Thymus (tissue), 11 donors: ENCODE measurements at regions not wholly inside any gene's neighbourhood (a gene's known extent, or its start where the extent isn't known, plus 50 kb on each side); places are given as distances from the start of the nearest gene placed in this dataset.
"Not testable (repeated sequence)": the region's sequence is repeated elsewhere in the genome, so short reads cannot be mapped to it uniquely, and the experiment has no call there.

ENCODE experiments used
- DNase-seq, 9 donors: peaks; one replicate each; pipeline ENCODE4 v3.0.0-alpha.2; 2013; ENCODE audit warnings: low spot score in 9 of 9, low read depth in 6 of 9, missing footprints in 1 of 9
- H3K27ac ChIP-seq, 2 donors: one replicate each; pipeline ENCODE4 v1.5.1; 2013; ENCODE audit warnings: control low read depth in 1 of 2, low read depth in 1 of 2, low read length in 1 of 2, mild to moderate bottlenecking in 1 of 2, moderate library complexity in 1 of 2
- H3K27me3 ChIP-seq, 2 donors: one replicate each; pipeline ENCODE4 v1.5.1; 2013; ENCODE audit warnings: low read length in 1 of 2; ENCODE audit not compliant: control insufficient read depth in 2 of 2, insufficient read depth in 1 of 2
- H3K36me3 ChIP-seq, 2 donors: one replicate each; pipeline ENCODE4 v1.5.1; 2013; ENCODE audit warnings: low read length in 1 of 2, mild to moderate bottlenecking in 1 of 2, moderate library complexity in 1 of 2; ENCODE audit not compliant: control insufficient read depth in 2 of 2, insufficient read depth in 2 of 2
- H3K4me1 ChIP-seq, 2 donors: one replicate each; pipeline ENCODE4 v1.5.1; 2013; ENCODE audit warnings: low read length in 2 of 2; ENCODE audit not compliant: control insufficient read depth in 2 of 2, insufficient read depth in 2 of 2
- H3K4me3 ChIP-seq, 2 donors: one replicate each; pipeline ENCODE4 v1.5.1; 2013; ENCODE audit warnings: low read length in 2 of 2, control low read depth in 1 of 2, mild to moderate bottlenecking in 1 of 2
- H3K9me3 ChIP-seq, 2 donors: one replicate each; pipeline ENCODE4 v1.5.1; 2013; ENCODE audit warnings: low read length in 1 of 2, mild to moderate bottlenecking in 1 of 2; ENCODE audit not compliant: control insufficient read depth in 2 of 2, insufficient read depth in 1 of 2
- WGBS: extraction: QIAGEN DNeasy Blood & Tissue Kit; methylation state at CpG from one replicate; pipeline ENCODE4 v1.1.7; 2013; 5-methylcytosine and 5-hydroxymethylcytosine counted together
- donor health status: healthy.

DNA sequence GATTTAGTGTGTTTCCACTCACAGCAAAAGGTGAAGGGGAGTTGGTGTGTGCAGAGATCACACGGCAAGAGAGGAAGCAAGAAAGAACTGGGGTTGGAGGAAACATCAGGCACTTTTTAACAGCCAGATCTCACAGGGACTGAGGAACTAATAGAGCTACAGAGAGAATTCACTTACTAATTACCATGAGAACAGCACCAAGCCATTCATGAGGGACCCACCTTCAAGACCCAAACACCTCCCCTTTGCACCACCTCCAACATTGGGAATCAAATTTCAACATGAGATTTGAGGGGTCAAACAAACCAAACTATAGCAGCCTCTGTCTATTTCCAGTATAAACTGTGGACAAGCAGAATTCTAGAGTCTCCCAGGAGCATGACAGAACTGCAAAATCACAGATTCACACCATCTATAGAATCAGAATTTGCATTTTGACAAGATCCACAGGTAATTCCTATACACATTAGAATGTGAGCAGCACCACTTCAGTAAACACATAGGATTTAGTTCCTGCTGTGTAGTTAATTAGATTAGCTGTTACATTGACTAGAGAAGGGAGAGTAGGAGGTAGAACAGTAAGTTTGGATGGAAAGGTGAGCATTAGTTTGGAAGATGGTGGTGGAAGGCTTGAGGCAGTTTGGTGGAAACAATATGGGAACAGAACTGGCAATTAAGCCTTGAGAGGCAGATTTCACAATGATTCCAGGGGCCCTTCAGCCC is 311.7 kb downstream of the NSUN3 start:
- Histone ChIP-seq H3K36me3 (no peaks in the 10 kb centered on the region), H3K9me3 (no peaks in the 10 kb centered on the region), H3K4me1 (no peaks in the 10 kb centered on the region), H3K27me3 (no peaks in the 10 kb centered on the region), H3K4me3 (no peak overlapping the region), H3K27ac (no peak overlapping the region)
- no peak for DNase-seq
- 38% methylated on average over 1 of the region's 1 CpG for WGBS

DNA sequence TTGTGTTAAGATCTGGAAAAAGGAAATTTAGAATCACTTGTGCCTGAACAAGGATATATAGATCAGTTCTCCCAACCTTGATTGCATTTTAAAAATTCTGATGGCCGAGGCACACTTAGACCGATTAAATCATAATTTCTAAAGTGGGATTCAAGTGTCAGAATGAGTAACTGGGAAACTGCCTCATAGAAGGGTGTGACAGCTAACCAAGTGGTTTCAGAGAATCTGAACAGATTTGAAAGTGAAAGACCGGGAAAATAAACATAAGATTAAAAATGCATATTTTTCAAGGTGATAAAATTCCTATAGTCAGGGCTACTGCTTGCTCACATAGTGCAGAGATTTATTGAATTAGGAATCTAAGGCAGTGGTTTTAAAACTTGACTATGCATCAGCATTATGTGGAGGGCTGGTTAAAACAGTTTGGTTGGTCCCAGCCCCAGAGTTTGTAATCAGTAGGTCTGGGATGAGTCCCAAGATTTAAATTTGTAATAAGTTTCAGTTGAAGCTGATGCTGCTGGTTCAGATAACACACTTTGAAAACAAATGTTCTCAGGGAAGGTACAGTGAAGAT is 314.3 kb downstream of the NSUN3 start:
- DNase-seq, H3K27me3 ChIP-seq, H3K27ac ChIP-seq, H3K36me3 ChIP-seq, H3K4me3 ChIP-seq, H3K4me1 ChIP-seq, H3K9me3 ChIP-seq: not testable (repeated sequence)
- 98% methylated on average over 3 of the region's 3 CpGs for WGBS

DNA sequence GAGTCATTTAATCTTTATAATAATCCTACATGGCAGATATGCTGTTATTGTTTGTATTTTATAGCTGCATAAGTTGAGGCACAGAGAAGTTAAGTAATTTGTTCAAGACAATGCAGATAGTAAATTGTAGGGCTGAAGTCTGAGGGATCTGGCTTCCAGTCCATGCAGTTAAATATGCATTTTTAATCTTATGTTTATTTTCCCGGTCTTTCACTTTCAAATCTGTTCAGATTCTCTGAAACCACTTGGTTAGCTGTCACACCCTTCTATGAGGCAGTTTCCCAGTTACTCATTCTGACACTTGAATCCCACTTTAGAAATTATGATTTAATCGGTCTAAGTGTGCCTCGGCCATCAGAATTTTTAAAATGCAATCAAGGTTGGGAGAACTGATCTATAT is 315.0 kb downstream of the NSUN3 start:
- DNase-seq, H3K27ac ChIP-seq, H3K9me3 ChIP-seq, H3K27me3 ChIP-seq, H3K36me3 ChIP-seq, H3K4me1 ChIP-seq, H3K4me3 ChIP-seq: not testable (repeated sequence)
- 96% methylated on average over 3 of the region's 3 CpGs for WGBS

DNA sequence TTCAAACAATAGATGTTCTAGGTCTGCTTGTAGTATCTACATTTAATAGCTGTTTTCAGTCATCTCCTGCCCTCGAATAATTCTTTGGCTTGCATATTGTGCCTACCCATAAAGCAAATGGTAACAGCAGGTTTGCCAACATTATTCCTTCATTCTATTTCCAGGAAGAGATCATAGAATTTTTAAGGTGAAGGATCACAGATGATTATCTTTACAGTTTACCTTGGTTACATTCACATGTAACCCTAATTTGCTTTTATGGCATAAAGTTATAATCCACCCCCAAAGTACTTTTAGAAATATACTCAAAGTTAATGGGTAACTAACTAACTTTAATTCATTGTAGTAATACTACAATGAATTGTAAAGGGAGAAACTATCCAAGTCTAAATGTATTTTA is 315.5 kb downstream of the NSUN3 start:
- WGBS, result 92% methylated on average over 1 of the region's 1 CpG
- Histone ChIP-seq H3K9me3 (no peaks in the 10 kb centered on the region), H3K4me1 (no peaks in the 10 kb centered on the region), H3K27me3 (no peaks in the 10 kb centered on the region), H3K36me3 (no peaks in the 10 kb centered on the region), H3K27ac (no peak overlapping the region), H3K4me3 (no peak overlapping the region)
- no peak for DNase-seq

DNA sequence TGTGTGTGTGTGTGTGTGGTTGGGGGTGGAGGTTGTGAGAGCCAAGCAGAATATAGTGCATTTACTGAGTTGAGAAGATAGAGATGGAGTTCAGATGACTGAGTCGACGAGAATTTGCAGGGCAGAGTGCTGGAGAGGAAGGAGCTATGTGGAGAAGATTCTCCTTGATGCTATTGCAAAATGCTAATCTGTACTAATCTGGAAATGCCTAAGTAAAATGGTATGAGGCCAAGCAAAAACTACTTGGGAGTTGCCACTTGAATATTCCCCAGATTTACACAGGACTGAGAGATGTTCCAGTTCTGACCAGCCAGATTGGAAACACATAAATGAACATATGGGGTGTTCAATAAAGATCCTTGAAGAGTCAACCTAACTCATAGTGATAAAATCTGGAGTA is 316.4 kb downstream of the NSUN3 start:
- no peak for DNase-seq
- Histone ChIP-seq H3K4me3 (no peak overlapping the region), H3K27ac (no peak overlapping the region), H3K27me3 (no peaks in the 10 kb centered on the region), H3K9me3 (no peaks in the 10 kb centered on the region), H3K4me1 (no peaks in the 10 kb centered on the region), H3K36me3 (no peaks in the 10 kb centered on the region)
- WGBS, result 96% methylated on average over 2 of the region's 2 CpGs

DNA sequence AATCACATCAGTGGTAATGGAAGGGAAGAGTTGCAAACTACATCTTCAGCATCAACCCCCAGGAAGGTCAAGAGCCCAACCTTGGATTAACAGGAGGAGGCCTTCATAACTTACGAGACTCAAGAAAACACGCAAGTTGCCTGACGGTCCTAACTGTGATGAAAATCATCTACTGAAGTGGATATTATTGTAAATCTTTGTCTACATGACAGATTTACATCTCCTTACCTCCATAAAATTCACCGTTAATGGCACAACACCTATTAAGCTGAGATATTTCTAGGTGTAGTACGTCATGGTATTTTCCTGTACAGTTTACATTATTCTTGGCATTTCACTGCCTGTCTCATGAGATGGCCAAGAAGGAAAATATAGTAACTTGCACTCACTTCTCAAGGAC is 332.0 kb downstream of the NSUN3 start:
- no peaks in the 10 kb centered on the region for H3K4me1 ChIP-seq
- DNase-seq, result no peak
- 95% methylated on average over 5 of the region's 5 CpGs for WGBS
- no peak overlapping the region for H3K27ac ChIP-seq
- H3K27me3 ChIP-seq, result no peaks in the 10 kb centered on the region
- no peak overlapping the region for H3K4me3 ChIP-seq
- H3K36me3 ChIP-seq, result no peaks in the 10 kb centered on the region
- no peaks in the 10 kb centered on the region for H3K9me3 ChIP-seq

DNA sequence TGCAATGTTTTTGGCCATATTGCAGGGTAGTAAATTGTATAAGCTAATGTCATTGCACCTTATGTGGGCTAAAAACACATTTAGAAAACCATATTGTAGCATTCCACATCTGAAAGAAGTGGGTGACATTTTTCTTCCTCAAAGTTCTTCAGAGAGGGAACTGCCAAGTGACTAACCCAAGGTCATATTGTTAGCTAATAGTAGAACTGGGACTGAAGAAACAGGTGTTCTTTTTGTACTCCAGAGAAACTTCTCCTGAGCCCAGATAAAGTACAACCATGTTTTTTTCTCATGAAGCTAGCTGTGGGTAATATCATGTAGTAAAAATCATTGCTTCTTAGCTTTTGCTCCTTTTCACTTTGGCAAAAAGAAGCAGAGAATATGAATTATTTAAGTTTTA is 333.0 kb downstream of the NSUN3 start:
- H3K27ac ChIP-seq, result no peak overlapping the region

DNA sequence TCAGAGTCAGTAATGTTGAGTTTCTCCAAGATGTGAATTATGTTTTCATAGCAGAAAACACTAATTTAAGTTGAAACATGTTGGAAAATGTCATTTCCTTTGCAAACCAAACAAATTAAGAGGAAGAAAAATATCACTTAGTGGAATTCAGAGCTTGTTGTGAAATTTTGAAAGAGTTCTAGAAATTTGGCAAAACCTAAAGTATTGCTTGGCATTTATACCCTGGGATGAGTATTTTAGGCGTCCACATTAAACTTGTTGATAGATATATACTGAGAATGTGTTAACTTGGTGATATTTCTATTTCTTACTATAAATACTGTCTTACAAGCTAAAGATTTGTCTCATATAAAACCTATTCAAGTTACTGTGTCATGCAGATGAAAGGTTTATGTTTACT is 335.2 kb downstream of the NSUN3 start:
- 91% methylated on average over 1 of the region's 1 CpG for WGBS
- Histone ChIP-seq H3K9me3 (no peaks in the 10 kb centered on the region), H3K36me3 (no peaks in the 10 kb centered on the region), H3K4me3 (no peak overlapping the region), H3K27me3 (no peaks in the 10 kb centered on the region), H3K4me1 (no peaks in the 10 kb centered on the region), H3K27ac (no peak overlapping the region)
- DNase-seq, result no peak

More for the DNA sequence above, 333.0 kb downstream of the NSUN3 start:
- H3K27me3 ChIP-seq, result no peaks in the 10 kb centered on the region
- H3K4me3 ChIP-seq, result no peak overlapping the region
- no peaks in the 10 kb centered on the region for H3K9me3 ChIP-seq
- H3K4me1 ChIP-seq, result no peaks in the 10 kb centered on the region
- DNase-seq, result no peak
- no peaks in the 10 kb centered on the region for H3K36me3 ChIP-seq

DNA sequence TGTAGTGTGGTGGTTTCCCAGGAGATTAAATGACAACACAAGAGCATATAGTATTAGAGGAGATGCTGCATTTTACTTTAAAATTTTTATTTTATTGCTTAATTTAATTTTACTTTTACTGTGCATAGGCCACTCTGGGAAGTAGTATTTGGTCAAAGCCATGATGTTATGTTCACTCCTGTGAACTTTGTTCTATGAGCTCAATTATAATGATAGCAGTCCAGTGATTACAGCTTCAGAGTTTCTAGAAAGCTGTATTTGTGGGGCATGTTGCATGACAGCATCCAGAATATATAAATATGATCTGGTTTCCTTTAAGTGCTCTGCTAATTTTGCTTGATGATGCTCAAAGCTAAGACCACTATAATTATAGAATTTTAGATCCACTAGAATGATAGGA is 338.6 kb downstream of the NSUN3 start:
- no peak overlapping the region for H3K27ac ChIP-seq
- no peaks in the 10 kb centered on the region for H3K27me3 ChIP-seq
- H3K36me3 ChIP-seq, result no peaks in the 10 kb centered on the region
- H3K4me3 ChIP-seq, result no peak overlapping the region
- no peaks in the 10 kb centered on the region for H3K4me1 ChIP-seq
- no peak for DNase-seq
- no peaks in the 10 kb centered on the region for H3K9me3 ChIP-seq
